ENCODE measurements at regions not wholly inside any gene's neighbourhood (a gene's known extent, or its start where the extent isn't known, plus 50 kb on each side); places are given as distances from the start of the nearest gene placed in this dataset.
"Not testable (repeated sequence)": the region's sequence is repeated elsewhere in the genome, so short reads cannot be mapped to it uniquely, and the experiment has no call there.

- Histone ChIP-seq H3K4me1 (ENCODE audit: control insufficient read depth in 1 of 2, insufficient read depth in 1 of 2, low read depth in 1 of 2, low read length in 1 of 2) (no peaks in the 10 kb centered on the region), H3K9me3 (no peaks in the 10 kb centered on the region), H3K36me3 (no peaks in the 10 kb centered on the region), H3K27me3 (no peaks in the 10 kb centered on the region), H3K27ac (no peak overlapping the region), H3K4me3 (ENCODE audit: low read depth in 1 of 2, low read length in 1 of 2) (no peak overlapping the region)
- no peak for TF ChIP-seq CTCF (IDR thresholded peaks at IDR 0.05)
Measured at GRCh38 chr5:90223756-90224155, 185.8 kb downstream of the CETN3 start.

- no peaks in the 10 kb centered on the region for H3K36me3 ChIP-seq
Measured at GRCh38 chr5:90221951-90222350, 187.6 kb downstream of the CETN3 start.

GRCh38 chr5:90220554-90220953 is 189.0 kb downstream of the CETN3 start:
- no peaks in the 10 kb centered on the region for H3K27me3 ChIP-seq
- no peaks in the 10 kb centered on the region for H3K36me3 ChIP-seq
- no peaks in the 10 kb centered on the region for H3K4me1 ChIP-seq (ENCODE audit: control insufficient read depth in 1 of 2, insufficient read depth in 1 of 2, low read depth in 1 of 2, low read length in 1 of 2)
- no peaks in the 10 kb centered on the region for H3K9me3 ChIP-seq
- no peak for TF ChIP-seq CTCF (IDR thresholded peaks at IDR 0.05)
- H3K4me3 ChIP-seq (ENCODE audit: low read depth in 1 of 2, low read length in 1 of 2): no peak overlapping the region
- no peak overlapping the region for H3K27ac ChIP-seq

More at GRCh38 chr5:90221951-90222350, 187.6 kb downstream of the CETN3 start:
- no peak overlapping the region for H3K4me3 ChIP-seq (ENCODE audit: low read depth in 1 of 2, low read length in 1 of 2)
- no peaks in the 10 kb centered on the region for H3K27me3 ChIP-seq
- H3K27ac ChIP-seq: no peak overlapping the region
- no peak for TF ChIP-seq CTCF (IDR thresholded peaks at IDR 0.05)
- no peaks in the 10 kb centered on the region for H3K4me1 ChIP-seq (ENCODE audit: control insufficient read depth in 1 of 2, insufficient read depth in 1 of 2, low read depth in 1 of 2, low read length in 1 of 2)
- H3K9me3 ChIP-seq: no peaks in the 10 kb centered on the region

- no peaks in the 10 kb centered on the region for H3K9me3 ChIP-seq
- no peak for TF ChIP-seq CTCF (IDR thresholded peaks at IDR 0.05)
- no peaks in the 10 kb centered on the region for H3K27me3 ChIP-seq
- no peak overlapping the region for H3K27ac ChIP-seq
- H3K36me3 ChIP-seq: no peaks in the 10 kb centered on the region
- H3K4me1 ChIP-seq (ENCODE audit: control insufficient read depth in 1 of 2, insufficient read depth in 1 of 2, low read depth in 1 of 2, low read length in 1 of 2): no peaks in the 10 kb centered on the region
- H3K4me3 ChIP-seq (ENCODE audit: low read depth in 1 of 2, low read length in 1 of 2): no peak overlapping the region
Measured at GRCh38 chr5:90214991-90215390, 194.6 kb downstream of the CETN3 start.

- not testable (repeated sequence) for H3K27ac ChIP-seq; H3K4me1 ChIP-seq (ENCODE audit: control insufficient read depth in 1 of 2, insufficient read depth in 1 of 2, low read depth in 1 of 2, low read length in 1 of 2)
Measured at GRCh38 chr5:90208323-90208722, 201.2 kb downstream of the CETN3 start.

GRCh38 chr5:90201923-90202322 is 207.6 kb downstream of the CETN3 start:
- Histone ChIP-seq H3K4me3 (ENCODE audit: low read depth in 1 of 2, low read length in 1 of 2) (no peak overlapping the region), H3K27me3 (no peaks in the 10 kb centered on the region), H3K9me3 (no peaks in the 10 kb centered on the region), H3K36me3 (no peaks in the 10 kb centered on the region), H3K27ac (no peak overlapping the region), H3K4me1 (ENCODE audit: control insufficient read depth in 1 of 2, insufficient read depth in 1 of 2, low read depth in 1 of 2, low read length in 1 of 2) (no peaks in the 10 kb centered on the region)
- TF ChIP-seq CTCF (IDR thresholded peaks at IDR 0.05): no peak

More at GRCh38 chr5:90208323-90208722, 201.2 kb downstream of the CETN3 start:
- H3K36me3 ChIP-seq; H3K27me3 ChIP-seq; H3K9me3 ChIP-seq; H3K4me3 ChIP-seq (ENCODE audit: low read depth in 1 of 2, low read length in 1 of 2): not testable (repeated sequence)

Data from neutrophil (primary cell).